ENCODE measurements at regions not wholly inside any gene's neighbourhood (a gene's known extent, or its start where the extent isn't known, plus 50 kb on each side); places are given as distances from the start of the nearest gene placed in this dataset.

GRCh38 chr6:25179051-25179778 is 100.0 kb upstream of the CARMIL1 start:
- no peak for TF ChIP-seq CTCF (conservative IDR thresholded peaks at IDR 0.05)
- TF ChIP-seq EZH2 (IDR thresholded peaks at IDR 0.05; ENCODE audit: low read depth): no peak

All from PC-9 (cell line).